Central memory CD4-positive, alpha-beta T cell (primary cell): ENCODE measurements at regions not wholly inside any gene's neighbourhood (a gene's known extent, or its start where the extent isn't known, plus 50 kb on each side); places are given as distances from the start of the nearest gene placed in this dataset.

Experiments
- DNase-seq: peaks from one replicate; pipeline ENCODE4 v3.0.0; 2022

GRCh38 chr21:32216293-32216692, 62.6 kb downstream of the MIS18A start:
- DNase-seq = no peak

- DNase-seq = no peak
Measured at GRCh38 chr21:32215306-32215685, 63.6 kb downstream of the MIS18A start.

- no peak for DNase-seq
Measured at GRCh38 chr21:32214654-32215305, 64.1 kb downstream of the MIS18A start.

- DNase-seq = no peak
Measured at GRCh38 chr21:32212116-32212515, 66.7 kb downstream of the MIS18A start.

- no peak for DNase-seq
Measured at GRCh38 chr21:32211306-32211705, 67.5 kb downstream of the MIS18A start.

GRCh38 chr21:32209580-32209979, 69.3 kb downstream of the MIS18A start:
- DNase-seq = no peak

- no peak for DNase-seq
Measured at GRCh38 chr21:32207406-32207716, 71.5 kb downstream of the MIS18A start.

- no peak for DNase-seq
Measured at GRCh38 chr21:32206631-32207405, 72.0 kb downstream of the MIS18A start.

GRCh38 chr21:32203877-32204480, 74.9 kb downstream of the MIS18A start:
- no peak for DNase-seq

- DNase-seq = no peak
Measured at GRCh38 chr21:32200029-32200428, 78.8 kb downstream of the MIS18A start.

GRCh38 chr21:32198384-32198783, 80.5 kb downstream of the MIS18A start:
- DNase-seq = no peak

- DNase-seq = no peak
Measured at GRCh38 chr21:32197896-32198295, 81.0 kb downstream of the MIS18A start.

- DNase-seq = no peak
Measured at GRCh38 chr21:32196001-32196400, 82.8 kb downstream of the MIS18A start.

- DNase-seq = no peak
Measured at GRCh38 chr21:32193098-32193465, 85.8 kb downstream of the MIS18A start.

- DNase-seq = no peak
Measured at GRCh38 chr21:32192291-32193097, 86.4 kb downstream of the MIS18A start.

- no peak for DNase-seq
Measured at GRCh38 chr21:32190493-32191144, 88.2 kb downstream of the MIS18A start.

GRCh38 chr21:32189688-32190483, 89.0 kb downstream of the MIS18A start:
- DNase-seq = no peak

- DNase-seq = no peak
Measured at GRCh38 chr21:32186804-32187203, 92.0 kb downstream of the MIS18A start.

GRCh38 chr21:32185726-32186125, 93.1 kb downstream of the MIS18A start:
- no peak for DNase-seq

GRCh38 chr21:32185103-32185502, 93.7 kb downstream of the MIS18A start:
- no peak for DNase-seq

- DNase-seq = no peak
Measured at GRCh38 chr21:32184485-32184884, 94.4 kb downstream of the MIS18A start.

GRCh38 chr21:32184065-32184464, 94.8 kb downstream of the MIS18A start:
- no peak for DNase-seq
